ENCODE measurements at regions not wholly inside any gene's neighbourhood (a gene's known extent, or its start where the extent isn't known, plus 50 kb on each side); places are given as distances from the start of the nearest gene placed in this dataset.
A peak's percentile ranks its signal among the peaks of the same experiment; 100 is the strongest.

DNA sequence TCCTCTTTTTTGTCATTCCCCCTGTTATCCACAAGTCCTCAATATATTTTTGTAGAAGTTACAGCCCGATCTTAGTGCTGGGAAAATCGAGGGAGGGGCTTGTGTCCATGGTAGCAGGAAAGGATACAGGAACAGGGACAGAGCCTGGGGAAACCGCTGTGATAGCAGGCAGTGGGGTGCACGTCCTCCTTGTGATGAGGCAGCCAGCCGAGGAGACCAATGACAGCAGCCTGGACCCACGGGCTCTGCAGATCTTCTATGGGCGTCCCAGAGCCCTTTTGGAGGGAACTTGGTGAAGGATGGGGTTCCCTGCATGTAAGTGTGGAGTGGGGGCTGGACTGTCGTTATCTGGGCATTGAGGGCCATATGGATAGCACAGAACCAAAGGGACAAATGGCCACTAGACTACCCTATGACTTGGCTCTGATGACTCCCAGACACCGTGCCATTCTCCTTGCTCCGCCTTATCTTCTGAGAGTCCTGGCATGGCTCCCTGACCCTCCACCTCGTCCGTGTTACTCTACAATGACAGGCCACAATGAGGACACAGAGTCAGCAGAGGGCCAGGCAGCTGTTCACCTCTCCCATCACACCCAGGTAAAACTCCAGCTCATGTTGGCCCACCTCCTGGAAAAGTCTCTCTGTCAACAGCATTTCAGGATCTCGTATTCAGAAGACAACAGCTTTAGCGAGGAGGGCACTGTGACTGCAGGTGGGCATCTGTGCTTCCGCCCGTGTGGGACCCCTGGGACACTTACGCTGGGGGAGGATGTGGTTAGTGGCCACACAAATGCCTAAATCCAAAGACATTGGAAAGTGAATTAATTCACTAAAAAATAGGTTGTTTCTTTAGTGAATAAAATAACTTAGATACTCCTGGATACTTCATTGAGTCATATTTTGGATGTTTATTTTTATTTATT, 100.1 kb downstream of the VAPA start:
- DNase-seq: no peak
- peaks cover 23% of the 10 kb centered on the region for H3K4me1 ChIP-seq

DNA sequence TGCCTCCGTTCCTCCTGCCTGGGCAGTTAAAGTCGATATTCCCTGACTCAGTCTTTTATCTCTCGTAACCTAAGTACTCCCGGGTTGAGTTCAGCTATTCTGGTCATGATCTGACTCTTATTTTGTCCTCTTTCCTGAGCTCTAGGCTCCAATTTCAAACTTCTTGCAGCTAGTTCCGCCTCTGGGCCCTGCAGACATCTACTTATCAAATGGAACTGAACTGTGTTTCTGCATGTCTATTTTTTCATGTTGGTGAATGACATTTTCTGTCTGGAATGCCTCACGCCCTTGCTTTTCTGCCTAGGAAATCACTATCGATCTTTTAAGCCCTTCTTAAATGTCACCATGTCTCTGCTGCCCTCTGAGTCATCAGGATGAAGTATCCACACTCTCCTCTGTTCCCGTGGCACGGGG, 101.5 kb downstream of the VAPA start:
- Histone ChIP-seq H3K4me1 (peaks cover 19% of the 10 kb centered on the region), H3K27me3 (ENCODE audit: insufficient read depth in 3 of 3, low read length in 2 of 3) (no peaks in the 10 kb centered on the region), H3K9me3 (no peaks in the 10 kb centered on the region), H3K36me3 (ENCODE audit: insufficient read depth in 1 of 2, low read depth in 1 of 2) (no peaks in the 10 kb centered on the region), H3K4me3 (no peak overlapping the region), H3K27ac (peak overlapping the region; percentile 17)
- TF ChIP-seq, protein P1, sequence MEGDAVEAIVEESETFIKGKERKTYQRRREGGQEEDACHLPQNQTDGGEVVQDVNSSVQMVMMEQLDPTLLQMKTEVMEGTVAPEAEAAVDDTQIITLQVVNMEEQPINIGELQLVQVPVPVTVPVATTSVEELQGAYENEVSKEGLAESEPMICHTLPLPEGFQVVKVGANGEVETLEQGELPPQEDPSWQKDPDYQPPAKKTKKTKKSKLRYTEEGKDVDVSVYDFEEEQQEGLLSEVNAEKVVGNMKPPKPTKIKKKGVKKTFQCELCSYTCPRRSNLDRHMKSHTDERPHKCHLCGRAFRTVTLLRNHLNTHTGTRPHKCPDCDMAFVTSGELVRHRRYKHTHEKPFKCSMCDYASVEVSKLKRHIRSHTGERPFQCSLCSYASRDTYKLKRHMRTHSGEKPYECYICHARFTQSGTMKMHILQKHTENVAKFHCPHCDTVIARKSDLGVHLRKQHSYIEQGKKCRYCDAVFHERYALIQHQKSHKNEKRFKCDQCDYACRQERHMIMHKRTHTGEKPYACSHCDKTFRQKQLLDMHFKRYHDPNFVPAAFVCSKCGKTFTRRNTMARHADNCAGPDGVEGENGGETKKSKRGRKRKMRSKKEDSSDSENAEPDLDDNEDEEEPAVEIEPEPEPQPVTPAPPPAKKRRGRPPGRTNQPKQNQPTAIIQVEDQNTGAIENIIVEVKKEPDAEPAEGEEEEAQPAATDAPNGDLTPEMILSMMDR (IDR thresholded peaks at IDR 0.05): no peak
- intact Hi-C loops (cut with DNase I): no loop called here
- ATAC-seq: peak in 3 of 4 donors; percentile 59 to 71 (median 62)
- DNase-seq: no peak
- 29 to 51% (median 33%) methylated on average over 9 of the region's 9 CpGs for WGBS, 3 donors

More for the DNA sequence above, 100.1 kb downstream of the VAPA start:
- intact Hi-C loops (cut with DNase I): no loop called here
- TF ChIP-seq, protein P1 (IDR thresholded peaks at IDR 0.05): no peak
- Histone ChIP-seq H3K27me3 (ENCODE audit: insufficient read depth in 3 of 3, low read length in 2 of 3) (no peaks in the 10 kb centered on the region), H3K9me3 (no peaks in the 10 kb centered on the region), H3K4me3 (no peak overlapping the region), H3K27ac (no peak overlapping the region), H3K36me3 (ENCODE audit: insufficient read depth in 1 of 2, low read depth in 1 of 2) (no peaks in the 10 kb centered on the region)
- 69 to 75% (median 70%) methylated on average over 17 of the region's 17 CpGs for WGBS, 3 donors
- ATAC-seq: peak in 1 of 4 donors; percentile 31

DNA sequence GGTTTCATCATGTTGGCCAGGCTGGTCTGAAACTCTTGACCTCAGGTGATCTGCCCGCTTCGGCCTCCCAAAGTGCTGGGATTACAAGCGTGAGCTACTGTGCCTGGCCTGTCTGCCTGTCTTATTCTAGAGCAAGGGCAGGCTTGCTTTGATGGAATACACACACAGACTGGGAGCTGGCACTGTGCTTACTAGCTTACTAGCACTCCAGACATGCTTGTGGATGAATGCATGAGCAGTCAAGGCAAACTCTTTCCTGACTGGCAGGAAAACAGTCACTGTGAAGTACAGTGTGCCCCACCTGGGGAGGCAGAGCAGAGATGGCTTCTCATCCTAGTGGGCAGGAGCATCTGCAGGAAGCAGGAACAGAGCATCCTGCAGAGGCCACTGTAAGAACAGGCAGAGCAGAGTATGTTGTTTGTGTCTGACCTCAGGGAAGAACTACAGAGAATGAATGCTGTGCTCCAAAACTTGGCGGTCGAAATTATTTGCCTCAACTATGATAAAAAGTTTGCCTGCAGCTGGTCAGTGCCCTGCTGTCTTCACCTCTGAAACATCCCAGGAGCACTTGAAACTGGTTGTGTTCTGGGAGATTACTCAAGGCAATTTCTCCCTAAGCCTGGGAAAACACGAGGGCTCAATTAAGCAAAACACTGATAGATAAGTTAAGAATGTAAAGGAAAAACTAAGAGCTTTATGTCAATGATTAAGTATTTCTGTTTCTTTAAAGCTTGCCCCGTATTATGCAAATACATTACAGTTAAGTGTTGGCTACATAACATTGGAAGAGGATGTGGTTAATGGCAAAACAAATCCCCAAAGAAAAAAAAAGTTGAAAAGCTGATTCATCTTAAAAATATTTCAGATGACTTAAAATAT, 102.4 kb downstream of the VAPA start:
- ATAC-seq (peak; percentile 21 to 64 (median 40)), DNase-seq (no peak)
- TF ChIP-seq, protein P1 (IDR thresholded peaks at IDR 0.05): no peak
- no peaks in the 10 kb centered on the region for H3K27me3 ChIP-seq (ENCODE audit: insufficient read depth in 3 of 3, low read length in 2 of 3)
- intact Hi-C loops (cut with DNase I): no loop called here
- H3K27ac ChIP-seq: peak overlapping the region; percentile 17
- 43 to 75% (median 63%) methylated on average over 7 of the region's 7 CpGs for WGBS, 3 donors
- H3K9me3 ChIP-seq: no peaks in the 10 kb centered on the region
- peaks cover 16% of the 10 kb centered on the region for H3K4me1 ChIP-seq
- no peaks in the 10 kb centered on the region for H3K36me3 ChIP-seq (ENCODE audit: insufficient read depth in 1 of 2, low read depth in 1 of 2)
- H3K4me3 ChIP-seq: no peak overlapping the region

DNA sequence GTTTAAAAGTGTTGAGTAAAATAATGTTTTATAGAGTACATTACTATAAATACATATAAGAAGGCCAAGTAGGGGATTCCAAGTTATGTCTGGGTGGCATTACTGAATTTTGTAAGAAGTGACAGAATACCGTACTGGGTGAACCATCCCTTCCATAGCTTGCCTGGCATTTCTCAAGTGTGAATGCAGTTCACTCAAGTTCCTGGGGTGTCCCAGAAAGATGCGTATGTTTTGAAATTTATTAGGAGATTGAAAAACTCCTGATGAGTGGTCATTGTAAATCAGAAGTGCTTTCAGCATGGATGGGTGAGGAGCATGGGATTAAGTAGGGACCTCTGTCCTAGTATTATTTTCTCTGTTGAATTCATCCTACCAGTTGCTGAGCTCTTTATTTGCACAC, 103.2 kb downstream of the VAPA start:
- TF ChIP-seq, protein P1 (IDR thresholded peaks at IDR 0.05): no peak
- Histone ChIP-seq H3K4me1 (peaks cover 16% of the 10 kb centered on the region), H3K27me3 (ENCODE audit: insufficient read depth in 3 of 3, low read length in 2 of 3) (no peaks in the 10 kb centered on the region), H3K36me3 (ENCODE audit: insufficient read depth in 1 of 2, low read depth in 1 of 2) (no peaks in the 10 kb centered on the region), H3K9me3 (no peaks in the 10 kb centered on the region), H3K27ac (no peak overlapping the region), H3K4me3 (no peak overlapping the region)
- ATAC-seq (no peak), DNase-seq (no peak)
- WGBS, 3 donors: 93 to 96% (median 95%) methylated on average over 2 of the region's 2 CpGs
- intact Hi-C loops (cut with DNase I): no loop called here

All from psoas muscle (tissue), 7 donors.